ENCODE measurements at regions not wholly inside any gene's neighbourhood (a gene's known extent, or its start where the extent isn't known, plus 50 kb on each side); places are given as distances from the start of the nearest gene placed in this dataset.
A peak's percentile ranks its signal among the peaks of the same experiment; 100 is the strongest.

DNA sequence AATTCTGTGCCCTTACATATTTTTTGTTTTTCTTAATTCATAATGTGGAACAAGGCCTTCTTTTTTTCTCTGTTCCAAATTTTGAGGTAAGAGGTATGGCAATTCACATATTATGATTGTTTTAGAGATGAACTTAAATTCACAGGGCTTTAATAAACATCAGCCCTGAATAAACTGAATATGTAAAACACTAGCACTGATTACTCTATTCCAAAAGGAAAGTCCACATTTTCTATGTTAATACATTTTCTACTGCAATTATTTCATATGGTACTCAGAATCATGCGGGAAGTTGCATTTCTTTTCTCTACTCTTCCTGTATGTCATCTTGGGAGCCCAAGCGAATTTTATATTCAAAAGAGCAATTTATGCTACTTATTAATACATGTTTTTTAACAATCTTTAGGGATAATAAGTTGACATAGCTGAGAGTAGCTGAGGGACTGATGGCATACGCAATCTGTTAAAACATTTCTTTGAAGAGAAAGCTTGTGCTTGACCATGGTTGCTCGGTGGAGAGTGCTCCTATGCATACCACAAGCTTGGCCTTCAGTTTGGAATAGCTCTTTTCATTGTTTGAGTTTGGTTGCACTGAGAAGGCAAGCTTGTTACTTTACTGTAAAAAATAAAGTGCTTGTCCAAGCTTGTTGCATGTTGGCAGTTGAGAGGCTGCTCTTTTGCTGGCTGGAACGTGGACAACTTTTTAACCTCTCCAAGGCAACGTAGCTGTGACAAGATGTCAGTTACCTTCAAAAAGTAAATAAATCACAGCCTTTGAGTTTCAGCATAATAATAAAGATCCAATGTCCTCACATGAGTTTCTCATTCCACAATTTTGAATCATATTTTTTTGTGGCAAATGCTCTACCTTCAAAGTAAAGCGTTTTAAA lies 196.3 kb upstream of the SPRY1 start:
- TF ChIP-seq TAF1 (IDR thresholded peaks at IDR 0.05; ENCODE audit: low read depth): no peak
- no peak for TF ChIP-seq ZBTB7A (IDR thresholded peaks at IDR 0.05; ENCODE audit: low read depth)
- no peak for TF ChIP-seq EP300 (IDR thresholded peaks at IDR 0.05; ENCODE audit: borderline replicate concordance)
- no peak for TF ChIP-seq CEBPB (IDR thresholded peaks at IDR 0.05)
- TF ChIP-seq, protein P1, sequence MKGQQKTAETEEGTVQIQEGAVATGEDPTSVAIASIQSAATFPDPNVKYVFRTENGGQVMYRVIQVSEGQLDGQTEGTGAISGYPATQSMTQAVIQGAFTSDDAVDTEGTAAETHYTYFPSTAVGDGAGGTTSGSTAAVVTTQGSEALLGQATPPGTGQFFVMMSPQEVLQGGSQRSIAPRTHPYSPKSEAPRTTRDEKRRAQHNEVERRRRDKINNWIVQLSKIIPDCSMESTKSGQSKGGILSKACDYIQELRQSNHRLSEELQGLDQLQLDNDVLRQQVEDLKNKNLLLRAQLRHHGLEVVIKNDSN (IDR thresholded peaks at IDR 0.05): no peak
- TF ChIP-seq YY1 (IDR thresholded peaks at IDR 0.05; ENCODE audit: low read depth): no peak
- TF ChIP-seq CREB1 (IDR thresholded peaks at IDR 0.05; ENCODE audit: low read depth): no peak
- TF ChIP-seq NFIC (IDR thresholded peaks at IDR 0.05): no peak
- TF ChIP-seq TEAD4 (IDR thresholded peaks at IDR 0.05): no peak
- no peak for TF ChIP-seq TCF12 (IDR thresholded peaks at IDR 0.05; ENCODE audit: low read depth)
- TF ChIP-seq, protein P2, sequence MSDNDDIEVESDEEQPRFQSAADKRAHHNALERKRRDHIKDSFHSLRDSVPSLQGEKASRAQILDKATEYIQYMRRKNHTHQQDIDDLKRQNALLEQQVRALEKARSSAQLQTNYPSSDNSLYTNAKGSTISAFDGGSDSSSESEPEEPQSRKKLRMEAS (IDR thresholded peaks at IDR 0.05): no peak
- no peak for TF ChIP-seq FOXM1 (IDR thresholded peaks at IDR 0.05; ENCODE audit: borderline replicate concordance, low read depth)
- no peak for TF ChIP-seq EGR1 (IDR thresholded peaks at IDR 0.05)
- TF ChIP-seq, protein P3, sequence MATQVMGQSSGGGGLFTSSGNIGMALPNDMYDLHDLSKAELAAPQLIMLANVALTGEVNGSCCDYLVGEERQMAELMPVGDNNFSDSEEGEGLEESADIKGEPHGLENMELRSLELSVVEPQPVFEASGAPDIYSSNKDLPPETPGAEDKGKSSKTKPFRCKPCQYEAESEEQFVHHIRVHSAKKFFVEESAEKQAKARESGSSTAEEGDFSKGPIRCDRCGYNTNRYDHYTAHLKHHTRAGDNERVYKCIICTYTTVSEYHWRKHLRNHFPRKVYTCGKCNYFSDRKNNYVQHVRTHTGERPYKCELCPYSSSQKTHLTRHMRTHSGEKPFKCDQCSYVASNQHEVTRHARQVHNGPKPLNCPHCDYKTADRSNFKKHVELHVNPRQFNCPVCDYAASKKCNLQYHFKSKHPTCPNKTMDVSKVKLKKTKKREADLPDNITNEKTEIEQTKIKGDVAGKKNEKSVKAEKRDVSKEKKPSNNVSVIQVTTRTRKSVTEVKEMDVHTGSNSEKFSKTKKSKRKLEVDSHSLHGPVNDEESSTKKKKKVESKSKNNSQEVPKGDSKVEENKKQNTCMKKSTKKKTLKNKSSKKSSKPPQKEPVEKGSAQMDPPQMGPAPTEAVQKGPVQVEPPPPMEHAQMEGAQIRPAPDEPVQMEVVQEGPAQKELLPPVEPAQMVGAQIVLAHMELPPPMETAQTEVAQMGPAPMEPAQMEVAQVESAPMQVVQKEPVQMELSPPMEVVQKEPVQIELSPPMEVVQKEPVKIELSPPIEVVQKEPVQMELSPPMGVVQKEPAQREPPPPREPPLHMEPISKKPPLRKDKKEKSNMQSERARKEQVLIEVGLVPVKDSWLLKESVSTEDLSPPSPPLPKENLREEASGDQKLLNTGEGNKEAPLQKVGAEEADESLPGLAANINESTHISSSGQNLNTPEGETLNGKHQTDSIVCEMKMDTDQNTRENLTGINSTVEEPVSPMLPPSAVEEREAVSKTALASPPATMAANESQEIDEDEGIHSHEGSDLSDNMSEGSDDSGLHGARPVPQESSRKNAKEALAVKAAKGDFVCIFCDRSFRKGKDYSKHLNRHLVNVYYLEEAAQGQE (IDR thresholded peaks at IDR 0.05; ENCODE audit: low read depth): no peak
- no peak for TF ChIP-seq RAD21 (IDR thresholded peaks at IDR 0.05; ENCODE audit: low read depth)

DNA sequence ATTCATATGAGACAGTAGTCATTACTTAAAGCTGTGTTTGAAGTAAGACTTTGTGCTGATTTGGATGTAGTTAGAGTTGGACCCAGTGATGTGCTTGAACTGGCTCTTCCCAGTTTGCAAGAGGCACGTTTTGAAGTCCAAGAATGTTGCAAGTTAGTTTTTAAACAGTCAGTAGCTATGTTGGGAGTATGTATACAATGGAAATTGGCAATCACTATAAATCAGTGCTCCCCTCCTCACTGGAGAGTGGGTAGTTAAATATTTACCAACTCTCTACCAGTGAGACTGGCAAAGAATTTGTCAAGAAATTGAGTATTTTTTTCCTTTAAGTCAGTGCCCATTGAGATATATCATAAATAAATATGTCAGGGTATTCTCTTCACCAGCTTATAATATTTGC lies 191.9 kb upstream of the SPRY1 start:
- TF ChIP-seq EP300 (IDR thresholded peaks at IDR 0.05; ENCODE audit: borderline replicate concordance) (no peak), FOXM1 (IDR thresholded peaks at IDR 0.05; ENCODE audit: borderline replicate concordance, low read depth) (no peak), RAD21 (IDR thresholded peaks at IDR 0.05; ENCODE audit: low read depth) (no peak), EGR1 (IDR thresholded peaks at IDR 0.05) (no peak), NFIC (IDR thresholded peaks at IDR 0.05) (no peak), TEAD4 (IDR thresholded peaks at IDR 0.05) (no peak), CREB1 (IDR thresholded peaks at IDR 0.05; ENCODE audit: low read depth) (no peak), YY1 (IDR thresholded peaks at IDR 0.05; ENCODE audit: low read depth) (no peak), TAF1 (IDR thresholded peaks at IDR 0.05; ENCODE audit: low read depth) (no peak)
- TF ChIP-seq, protein P2 (IDR thresholded peaks at IDR 0.05): no peak
- TF ChIP-seq, protein P1 (IDR thresholded peaks at IDR 0.05): no peak

DNA sequence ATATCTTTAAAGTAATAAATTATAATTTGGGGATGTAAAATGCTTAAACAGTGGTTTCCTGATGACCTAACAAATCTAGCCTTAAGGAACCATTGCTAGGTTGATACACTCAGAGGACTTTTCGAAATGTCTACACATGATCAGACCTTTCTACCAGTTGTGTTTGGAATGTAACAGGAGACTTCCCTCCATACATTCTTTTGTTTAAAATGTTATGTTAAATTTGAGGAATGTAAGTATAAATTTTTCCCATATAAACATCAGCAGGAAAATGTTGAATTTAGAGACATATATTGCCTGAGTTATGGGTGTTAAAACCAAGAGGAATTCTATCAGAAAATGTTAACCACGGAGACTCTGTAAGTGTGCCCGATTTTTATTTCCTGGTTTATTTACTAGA lies 190.6 kb upstream of the SPRY1 start:
- no peak for TF ChIP-seq ZBTB7A (IDR thresholded peaks at IDR 0.05; ENCODE audit: low read depth)
- no peak for TF ChIP-seq EP300 (IDR thresholded peaks at IDR 0.05; ENCODE audit: borderline replicate concordance)
- TF ChIP-seq TCF12 (IDR thresholded peaks at IDR 0.05; ENCODE audit: low read depth): no peak
- TF ChIP-seq EGR1 (IDR thresholded peaks at IDR 0.05): no peak
- TF ChIP-seq TAF1 (IDR thresholded peaks at IDR 0.05; ENCODE audit: low read depth): no peak

DNA sequence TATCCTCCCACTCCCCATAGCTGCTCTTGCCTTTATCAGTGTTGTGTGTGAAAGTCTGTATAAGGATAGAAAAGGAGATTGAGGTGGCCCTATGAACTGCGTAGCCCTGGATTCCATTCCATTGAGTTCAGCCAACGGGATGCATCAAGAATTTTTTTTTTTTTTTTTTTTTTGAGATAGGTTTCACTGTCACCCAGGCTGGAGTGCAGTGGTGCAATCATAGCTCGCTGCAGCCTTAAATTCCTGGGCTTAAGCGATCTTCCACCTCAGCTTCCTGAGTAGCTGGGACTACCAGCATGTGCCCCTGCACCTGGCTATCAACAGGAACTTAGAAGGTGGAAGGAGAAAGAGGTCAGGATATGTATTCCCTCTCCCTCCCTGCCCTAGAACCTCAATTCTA lies 187.2 kb upstream of the SPRY1 start:
- 0 out of 2 replicates have a peak, but pooled peaks have one; percentile 22 for TF ChIP-seq TEAD4 (IDR thresholded peaks at IDR 0.05)
- TF ChIP-seq TCF12 (IDR thresholded peaks at IDR 0.05; ENCODE audit: low read depth): no peak

DNA sequence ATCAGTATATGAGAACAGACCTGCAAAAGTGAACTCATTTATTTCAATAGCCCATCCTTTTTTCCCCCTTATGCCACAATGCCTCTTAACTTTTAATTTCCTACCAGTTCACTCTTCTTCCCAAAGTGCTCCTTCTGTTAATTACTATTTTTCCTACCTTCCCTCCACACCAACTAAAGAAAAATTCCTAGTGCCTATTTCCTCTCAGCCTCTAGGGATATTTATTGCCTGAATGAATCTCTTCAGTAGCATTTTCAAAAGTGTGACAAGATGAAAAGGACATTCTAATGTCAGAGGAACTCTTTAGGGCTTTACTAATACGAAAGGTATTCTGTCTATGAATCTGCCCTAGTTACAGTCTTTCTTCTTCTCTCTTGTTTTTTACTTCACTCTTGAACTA lies 181.1 kb upstream of the SPRY1 start:
- TF ChIP-seq NFIC (IDR thresholded peaks at IDR 0.05): no peak
- TF ChIP-seq YY1 (IDR thresholded peaks at IDR 0.05; ENCODE audit: low read depth): no peak
- TF ChIP-seq ZBTB7A (IDR thresholded peaks at IDR 0.05; ENCODE audit: low read depth): no peak

DNA sequence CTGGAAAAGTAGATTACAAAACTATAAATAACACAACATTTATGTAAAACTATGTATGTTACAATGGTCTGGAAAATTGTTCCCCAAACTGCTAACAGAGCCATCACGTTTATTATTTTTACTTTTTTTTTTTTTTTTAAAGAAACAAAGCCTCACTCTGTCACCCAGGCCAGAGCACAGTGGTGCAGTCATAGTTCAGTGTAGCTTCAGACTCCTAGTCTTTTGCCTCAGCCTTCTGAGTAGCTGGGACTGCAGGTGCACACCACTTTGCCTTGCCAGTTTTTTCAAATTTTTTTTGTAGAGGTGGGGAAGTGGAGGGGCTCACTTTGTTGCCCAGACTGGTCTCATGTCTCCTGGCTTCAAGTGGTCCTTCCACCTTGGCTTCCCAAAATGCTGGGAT lies 180.1 kb upstream of the SPRY1 start:
- no peak for TF ChIP-seq FOXM1 (IDR thresholded peaks at IDR 0.05; ENCODE audit: borderline replicate concordance, low read depth)
- TF ChIP-seq, protein P3 (IDR thresholded peaks at IDR 0.05; ENCODE audit: low read depth): no peak
- no peak for TF ChIP-seq CEBPB (IDR thresholded peaks at IDR 0.05)
- no peak for TF ChIP-seq EP300 (IDR thresholded peaks at IDR 0.05; ENCODE audit: borderline replicate concordance)
- TF ChIP-seq TAF1 (IDR thresholded peaks at IDR 0.05; ENCODE audit: low read depth): no peak
- TF ChIP-seq, protein P2 (IDR thresholded peaks at IDR 0.05): no peak
- no peak for TF ChIP-seq NFIC (IDR thresholded peaks at IDR 0.05)
- no peak for TF ChIP-seq RAD21 (IDR thresholded peaks at IDR 0.05; ENCODE audit: low read depth)
- no peak for TF ChIP-seq EGR1 (IDR thresholded peaks at IDR 0.05)
- TF ChIP-seq TCF12 (IDR thresholded peaks at IDR 0.05; ENCODE audit: low read depth): no peak
- TF ChIP-seq ZBTB7A (IDR thresholded peaks at IDR 0.05; ENCODE audit: low read depth): no peak
- TF ChIP-seq YY1 (IDR thresholded peaks at IDR 0.05; ENCODE audit: low read depth): no peak
- TF ChIP-seq, protein P1 (IDR thresholded peaks at IDR 0.05): no peak
- no peak for TF ChIP-seq TEAD4 (IDR thresholded peaks at IDR 0.05)
- no peak for TF ChIP-seq CREB1 (IDR thresholded peaks at IDR 0.05; ENCODE audit: low read depth)
